H1 (cell line): ENCODE measurements at regions not wholly inside any gene's neighbourhood (a gene's known extent, or its start where the extent isn't known, plus 50 kb on each side); places are given as distances from the start of the nearest gene placed in this dataset.

Experiments
- CTCF ChIA-PET: fragments of 300-600 bp; sonication (Branson Sonifier 250); formaldehyde crosslinking; loops from one replicate; lab custom pipeline; 2021; ENCODE audit not compliant: partially characterized antibody; lab: Charles Lee
- POLR2A ChIA-PET: fragments of 300-600 bp; sonication (Branson Sonifier 250); formaldehyde crosslinking; loops from one replicate; lab custom pipeline; 2021; ENCODE audit warnings: inconsistent platforms; ENCODE audit not compliant: partially characterized antibody; lab: Charles Lee
- DNase-seq, 2 experiments: peaks; one replicate each; pipeline versions ENCODE4 v3.0.0 to v3.0.0-alpha.2; 2010 to 2022; ENCODE audit warnings: low spot score in 2 of 2, low read depth in 1 of 2, mixed read lengths in 1 of 2
- FAIRE-seq: peaks from 2 replicates; lab custom pipeline; 2011; peaks lifted over from hg19 to GRCh38; lab: Jason Lieb, UNC
- H2AFZ ChIP-seq: 2 replicates; pipeline ENCODE4 v1.8.1; 2012; ENCODE audit warnings: low read length, inconsistent platforms
- H2AK5ac ChIP-seq: 2 replicates; pipeline ENCODE4 v1.6.1; 2013; ENCODE audit warnings: low read depth, low read length
- H2BK120ac ChIP-seq: replicated peaks from 2 replicates; pipeline ENCODE3; 2013; ENCODE audit warnings: low read depth, low read length, inconsistent platforms
- H2BK12ac ChIP-seq: 2 replicates; pipeline ENCODE4 v1.6.1; 2013; ENCODE audit warnings: low read depth, low read length
- H2BK15ac ChIP-seq: 2 replicates; pipeline ENCODE4 v1.6.1; 2013; ENCODE audit warnings: low read length
- H2BK20ac ChIP-seq: 2 replicates; pipeline ENCODE4 v1.6.1; 2013; ENCODE audit warnings: low read length
- H2BK5ac ChIP-seq: 2 replicates; pipeline ENCODE4 v1.6.1; 2013; ENCODE audit warnings: low read depth, low read length
- H3K14ac ChIP-seq: 2 replicates; pipeline ENCODE4 v1.6.1; 2013; ENCODE audit warnings: inconsistent platforms; ENCODE audit not compliant: insufficient read length
- H3K18ac ChIP-seq: 2 replicates; pipeline ENCODE4 v1.6.1; 2013; ENCODE audit warnings: low read length; ENCODE audit errors: extremely low read depth
- H3K23ac ChIP-seq: 2 replicates; pipeline ENCODE4 v1.6.1; 2013; ENCODE audit warnings: inconsistent platforms; ENCODE audit not compliant: insufficient read length
- H3K23me2 ChIP-seq: 2 replicates; pipeline ENCODE4 v1.6.1; 2013; ENCODE audit warnings: low read depth, low read length
- H3K27ac ChIP-seq: 2 replicates; pipeline ENCODE4 v1.6.1; 2011; ENCODE audit warnings: low read depth, low read length, inconsistent platforms
- H3K27me3 ChIP-seq, 4 experiments: replicated peaks in 1 of 4; 1 replicate in 1 of 4; 2 replicates in 3 of 4; pipeline versions ENCODE4 v1.6.1 to v1.8.1; 2011 to 2013; ENCODE audit warnings: low read length in 3 of 4, mild to moderate bottlenecking in 3 of 4, inconsistent platforms in 2 of 4, mixed read lengths in 2 of 4, moderate library complexity in 1 of 4; ENCODE audit not compliant: control insufficient read depth in 3 of 4, insufficient read depth in 3 of 4; ENCODE audit errors: extremely low read depth in 1 of 4
- H3K36me3 ChIP-seq, 4 experiments: 2 replicates each; pipeline versions ENCODE4 v1.6.1 to v1.8.1; 2011 to 2013; ENCODE audit warnings: mild to moderate bottlenecking in 4 of 4, low read length in 3 of 4, moderate library complexity in 2 of 4, control low read depth in 1 of 4, inconsistent platforms in 1 of 4; ENCODE audit not compliant: insufficient read depth in 4 of 4, control insufficient read depth in 2 of 4
- H3K4ac ChIP-seq: replicated peaks from 2 replicates; pipeline ENCODE3; 2013; ENCODE audit warnings: low read length, low read depth, mixed read lengths, inconsistent platforms; ENCODE audit not compliant: insufficient read length
- H3K4me1 ChIP-seq, 4 experiments: replicated peaks in 1 of 4; 1 replicate in 1 of 4; 2 replicates in 3 of 4; pipeline versions ENCODE4 v1.6.1 to v1.8.1; 2011 to 2013; ENCODE audit warnings: low read length in 3 of 4, inconsistent platforms in 2 of 4, mixed read lengths in 1 of 4; ENCODE audit not compliant: insufficient read depth in 4 of 4, control insufficient read depth in 3 of 4
- H3K4me2 ChIP-seq, 2 experiments: 2 replicates each; pipeline versions ENCODE4 v1.6.1 to v1.8.1; 2011 to 2013; ENCODE audit warnings: low read depth in 2 of 2, low read length in 2 of 2, control low read depth in 1 of 2, inconsistent platforms in 1 of 2, mild to moderate bottlenecking in 1 of 2; ENCODE audit not compliant: insufficient read depth in 1 of 2
- H3K4me3 ChIP-seq, 4 experiments: fragments of 200-600, 300-600 bp in 1 of 4; sonication (generic), shearing (Covaris generic), sonication (Bioruptor Twin) in 1 of 4; 2 replicates each; pipeline versions ENCODE4 v1.5.1 to v1.8.1; 2011 to 2016; ENCODE audit warnings: low read length in 4 of 4, low read depth in 3 of 4, control low read depth in 2 of 4, inconsistent platforms in 2 of 4, mild to moderate bottlenecking in 2 of 4, mixed read lengths in 1 of 4, moderate library complexity in 1 of 4; ENCODE audit not compliant: insufficient read depth in 2 of 4; ENCODE audit errors: extremely low read depth in 1 of 4
- H3K56ac ChIP-seq: replicated peaks from 2 replicates; pipeline ENCODE3; 2013; ENCODE audit warnings: low read depth, mild to moderate bottlenecking, mixed read lengths, low read length, inconsistent platforms; ENCODE audit not compliant: insufficient read length
- H3K79me1 ChIP-seq: 2 replicates; pipeline ENCODE4 v1.6.1; 2013; ENCODE audit warnings: low read depth, low read length, control low read depth
- H3K79me2 ChIP-seq, 2 experiments: 2 replicates each; pipeline versions ENCODE4 v1.6.1 to v1.8.1; 2012 to 2013; ENCODE audit warnings: low read length in 2 of 2, mild to moderate bottlenecking in 2 of 2, inconsistent platforms in 1 of 2; ENCODE audit not compliant: insufficient read depth in 2 of 2, control insufficient read depth in 1 of 2
- H3K9ac ChIP-seq, 4 experiments: replicated peaks in 1 of 4; 1 replicate in 1 of 4; 2 replicates in 3 of 4; pipeline versions ENCODE4 v1.6.1 to v1.8.1; 2011 to 2013; ENCODE audit warnings: low read depth in 3 of 4, low read length in 3 of 4, control low read depth in 2 of 4, mild to moderate bottlenecking in 2 of 4, moderate library complexity in 2 of 4, inconsistent platforms in 1 of 4; ENCODE audit errors: extremely low read depth in 1 of 4
- H3K9me3 ChIP-seq, 2 experiments: 2 replicates each; pipeline versions ENCODE4 v1.6.1 to v1.8.1; 2012 to 2013; ENCODE audit warnings: mild to moderate bottlenecking in 2 of 2, moderate library complexity in 2 of 2, control low read depth in 1 of 2, inconsistent platforms in 1 of 2, low read depth in 1 of 2, low read length in 1 of 2, mixed read lengths in 1 of 2; ENCODE audit not compliant: insufficient read depth in 2 of 2
- H4K20me1 ChIP-seq, 2 experiments: replicated peaks in 1 of 2; 2 replicates each; pipeline versions ENCODE3 to v1.8.1; 2011 to 2013; ENCODE audit warnings: inconsistent platforms in 2 of 2, low read length in 2 of 2, mild to moderate bottlenecking in 1 of 2; ENCODE audit not compliant: insufficient read depth in 2 of 2, control insufficient read depth in 1 of 2
- H4K5ac ChIP-seq: 2 replicates; pipeline ENCODE4 v1.6.1; 2013; ENCODE audit warnings: low read length, low read depth, mixed read lengths, inconsistent platforms; ENCODE audit not compliant: insufficient read length
- H4K8ac ChIP-seq: 2 replicates; pipeline ENCODE4 v1.8.0; 2013; ENCODE audit warnings: mild to moderate bottlenecking, moderate library complexity, low read length, inconsistent platforms; ENCODE audit not compliant: insufficient read depth; ENCODE audit errors: extremely low read depth
- H4K91ac ChIP-seq: replicated peaks from 2 replicates; pipeline ENCODE3; 2013; ENCODE audit warnings: low read length, mixed read lengths, inconsistent platforms; ENCODE audit not compliant: insufficient read length
- RBBP5 ChIP-seq: IDR thresholded peaks from 2 replicates; pipeline ENCODE4 v1.7.1; 2012; ENCODE audit warnings: low read depth, mild to moderate bottlenecking, inconsistent platforms, low read length, moderate library complexity, borderline replicate concordance
- WGBS, 2 experiments: shearing (Covaris generic) in 1 of 2; methylation state at CpG; one replicate each; pipeline versions ENCODE4 v1.1.6 to v1.1.7; 2013 to 2015; ENCODE audit warnings: low lambda C conversion rate in 2 of 2, mixed read lengths in 2 of 2, inconsistent platforms in 1 of 2, low coverage in 1 of 2, missing lambda C conversion rate in 1 of 2; ENCODE audit not compliant: insufficient replicate concordance in 2 of 2, insufficient coverage in 1 of 2, insufficient read length in 1 of 2; ENCODE audit errors: extremely low coverage in 1 of 2, missing lambda C conversion rate in 1 of 2; 5-methylcytosine and 5-hydroxymethylcytosine counted together

- Histone ChIP-seq H3K4me3 (no peak overlapping the region), H3K27me3 (no peaks in the 10 kb centered on the region), H3K4me2 (no peak overlapping the region), H3K18ac (no peak overlapping the region), H3K56ac (no peak overlapping the region), H4K91ac (no peak overlapping the region), H3K14ac (no peak overlapping the region), H2AK5ac (no peak overlapping the region), H3K4me1 (no peaks in the 10 kb centered on the region), H3K4ac (no peak overlapping the region), H3K9me3 (no peaks in the 10 kb centered on the region), H3K36me3 (no peaks in the 10 kb centered on the region), H4K20me1 (no peaks in the 10 kb centered on the region), H2BK12ac (no peak overlapping the region), H4K5ac (no peak overlapping the region), H3K23ac (no peak overlapping the region), H3K23me2 (no peaks in the 10 kb centered on the region), H2AFZ (no peak overlapping the region), H2BK5ac (no peak overlapping the region), H4K8ac (no peak overlapping the region), H2BK15ac (no peak overlapping the region), H2BK20ac (no peak overlapping the region), H2BK120ac (no peak overlapping the region), H3K79me2 (no peaks in the 10 kb centered on the region), H3K79me1 (no peaks in the 10 kb centered on the region), H3K27ac (no peak overlapping the region), H3K9ac (no peak overlapping the region)
- ChIA-PET POLR2A (interaction anchor here (0.6 kb wide), 1 partner anchor 47 kb away, joined by 3 read pairs; no protein-coding TSS in a partner anchor), CTCF (interaction anchor here (0.7 kb wide), 1 partner anchor 309 kb away, joined by 3 read pairs; no protein-coding TSS in a partner anchor)
- FAIRE-seq, result no peak
- TF ChIP-seq RBBP5, result no peak
- WGBS, 2 experiments, result 87% methylated on average over 9 of the region's 9 CpGs; no CpG with 5 or more reads in 1 of the 2 experiments
- DNase-seq, result no peak
Observed at GRCh38 chr7:54898659-54899340, 120.0 kb upstream of the EGFR start.
